22Rv1 (cell line): ENCODE measurements at regions not wholly inside any gene's neighbourhood (a gene's known extent, or its start where the extent isn't known, plus 50 kb on each side); places are given as distances from the start of the nearest gene placed in this dataset.

Source experiments
- H3K27ac ChIP-seq: fragments of 450-650 bp; 2 replicates; pipeline ENCODE4 v1.5.1; 2017
- CTCF ChIP-seq: fragments of 450-650 bp; IDR thresholded peaks from 2 replicates; pipeline ENCODE4 v1.5.1; 2017; ENCODE audit warnings: mild to moderate bottlenecking
- ZFX ChIP-seq: fragments of 450-650 bp; IDR thresholded peaks from 2 replicates; pipeline ENCODE4 v1.6.1; 2017; ENCODE audit warnings: antibody characterized with exemption, borderline replicate concordance

GRCh38 chr5:87924436-87924835 lies 344.2 kb downstream of the TMEM161B start:
- H3K27ac ChIP-seq, result no peak overlapping the region
- TF ChIP-seq ZFX, result no peak
- 0 out of 2 replicates have a peak, but pooled peaks have one; percentile 5 for TF ChIP-seq CTCF

- no peak overlapping the region for H3K27ac ChIP-seq
- TF ChIP-seq CTCF (no peak), ZFX (no peak)
Measured at GRCh38 chr5:87916320-87916719, 352.3 kb downstream of the TMEM161B start.

- TF ChIP-seq CTCF, result no peak
Measured at GRCh38 chr5:87912419-87912818, 356.2 kb downstream of the TMEM161B start.

GRCh38 chr5:87909382-87909781 lies 359.3 kb downstream of the TMEM161B start:
- H3K27ac ChIP-seq, result no peak overlapping the region
- TF ChIP-seq CTCF (no peak), ZFX (no peak)

More at GRCh38 chr5:87912419-87912818, 356.2 kb downstream of the TMEM161B start:
- no peak overlapping the region for H3K27ac ChIP-seq

- TF ChIP-seq ZFX, result no peak
- no peak for TF ChIP-seq CTCF
- H3K27ac ChIP-seq, result no peak overlapping the region
Measured at GRCh38 chr5:87906962-87907361, 361.7 kb downstream of the TMEM161B start.

GRCh38 chr5:87900419-87900818 lies 368.2 kb downstream of the TMEM161B start:
- TF ChIP-seq CTCF, result no peak
- no peak overlapping the region for H3K27ac ChIP-seq

- no peak overlapping the region for H3K27ac ChIP-seq
- TF ChIP-seq CTCF (no peak), ZFX (no peak)
Measured at GRCh38 chr5:87899721-87900131, 368.9 kb downstream of the TMEM161B start.
